ENCODE measurements at regions not wholly inside any gene's neighbourhood (a gene's known extent, or its start where the extent isn't known, plus 50 kb on each side); places are given as distances from the start of the nearest gene placed in this dataset.

DNA sequence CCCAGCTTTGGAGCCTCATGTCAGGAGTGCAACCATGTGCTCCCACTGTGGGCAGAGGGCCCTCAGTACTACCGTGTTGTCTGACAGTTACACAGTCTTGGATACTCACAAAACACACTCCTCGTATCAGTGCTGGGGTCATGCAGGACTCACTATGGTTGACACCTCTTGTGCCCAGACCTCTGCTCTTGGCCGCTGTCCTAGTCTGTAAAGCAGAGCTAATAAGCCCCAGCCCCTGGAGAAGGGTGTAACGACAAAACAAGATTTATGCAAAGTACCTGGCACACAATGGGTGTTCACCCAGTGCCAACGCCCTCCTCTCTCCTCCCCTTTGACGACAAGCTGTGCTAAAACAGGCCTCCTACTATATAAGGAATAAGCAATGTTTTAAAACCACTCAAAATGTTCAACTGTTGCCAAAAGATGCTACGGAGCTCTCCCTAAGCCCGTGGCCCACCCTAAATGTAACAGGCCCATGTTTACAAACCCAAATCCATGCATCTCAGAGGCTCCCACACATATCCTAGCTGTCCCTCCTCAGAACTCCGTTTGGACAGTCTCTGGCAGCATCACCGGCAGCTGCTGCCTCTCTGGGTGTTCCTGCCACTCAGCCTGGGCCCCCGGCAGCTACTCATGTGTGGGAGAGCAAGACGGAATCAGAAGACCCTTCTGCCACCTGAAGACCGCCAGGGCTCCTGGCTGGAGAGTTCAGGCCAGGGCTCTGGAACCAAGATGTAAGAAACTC, 65.8 kb downstream of the MRPL46 start:
- TF ChIP-seq, protein P1, sequence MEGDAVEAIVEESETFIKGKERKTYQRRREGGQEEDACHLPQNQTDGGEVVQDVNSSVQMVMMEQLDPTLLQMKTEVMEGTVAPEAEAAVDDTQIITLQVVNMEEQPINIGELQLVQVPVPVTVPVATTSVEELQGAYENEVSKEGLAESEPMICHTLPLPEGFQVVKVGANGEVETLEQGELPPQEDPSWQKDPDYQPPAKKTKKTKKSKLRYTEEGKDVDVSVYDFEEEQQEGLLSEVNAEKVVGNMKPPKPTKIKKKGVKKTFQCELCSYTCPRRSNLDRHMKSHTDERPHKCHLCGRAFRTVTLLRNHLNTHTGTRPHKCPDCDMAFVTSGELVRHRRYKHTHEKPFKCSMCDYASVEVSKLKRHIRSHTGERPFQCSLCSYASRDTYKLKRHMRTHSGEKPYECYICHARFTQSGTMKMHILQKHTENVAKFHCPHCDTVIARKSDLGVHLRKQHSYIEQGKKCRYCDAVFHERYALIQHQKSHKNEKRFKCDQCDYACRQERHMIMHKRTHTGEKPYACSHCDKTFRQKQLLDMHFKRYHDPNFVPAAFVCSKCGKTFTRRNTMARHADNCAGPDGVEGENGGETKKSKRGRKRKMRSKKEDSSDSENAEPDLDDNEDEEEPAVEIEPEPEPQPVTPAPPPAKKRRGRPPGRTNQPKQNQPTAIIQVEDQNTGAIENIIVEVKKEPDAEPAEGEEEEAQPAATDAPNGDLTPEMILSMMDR (IDR thresholded peaks at IDR 0.05): no peak
- TF ChIP-seq EZH2 (IDR thresholded peaks at IDR 0.05): no peak
- TF ChIP-seq EZH2phosphoT487 (IDR thresholded peaks at IDR 0.05): no peak
